ENCODE measurements at regions not wholly inside any gene's neighbourhood (a gene's known extent, or its start where the extent isn't known, plus 50 kb on each side); places are given as distances from the start of the nearest gene placed in this dataset.
"Not testable (repeated sequence)": the region's sequence is repeated elsewhere in the genome, so short reads cannot be mapped to it uniquely, and the experiment has no call there.

DNA sequence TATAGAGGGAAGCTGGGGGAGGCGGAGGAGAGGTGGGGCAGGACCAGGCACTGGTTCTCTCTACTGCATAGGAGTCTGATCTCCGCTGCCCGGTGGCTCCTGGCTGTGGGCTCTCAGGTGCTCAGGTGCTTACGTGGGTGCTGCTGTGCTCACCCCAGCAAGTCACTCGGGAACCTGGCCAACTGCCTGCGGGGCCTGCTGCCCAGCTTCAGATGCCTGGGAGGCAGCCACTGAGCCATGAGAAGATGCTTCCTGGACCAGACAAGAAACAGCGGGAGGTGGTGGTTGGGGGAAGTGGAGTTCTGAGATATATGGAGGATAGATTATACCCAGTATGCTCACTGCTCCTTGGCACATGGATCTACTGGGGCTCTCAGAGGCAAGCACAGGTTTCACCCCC is 1303.4 kb downstream of the TBC1D22A start:
- DNase-seq: no peak

DNA sequence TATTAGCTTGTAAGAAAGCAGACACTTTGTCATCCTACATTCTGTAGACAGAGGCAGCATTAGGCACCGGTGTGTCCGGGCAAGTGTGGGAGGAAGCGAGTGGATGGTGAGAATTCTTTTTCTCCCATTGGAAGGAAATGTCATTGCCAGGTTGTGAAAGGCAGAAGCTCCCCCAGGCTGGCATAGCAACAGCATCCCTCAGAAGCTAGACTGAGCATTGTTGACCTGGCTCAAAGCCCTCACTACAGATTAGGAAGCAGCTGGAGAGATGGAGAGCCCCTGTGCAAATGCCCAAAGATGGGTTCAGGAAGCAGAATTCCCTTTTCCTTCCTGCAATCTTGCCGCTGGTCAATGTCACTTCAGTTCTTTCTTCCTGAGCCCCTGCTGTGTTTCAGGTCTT is 1299.3 kb downstream of the TBC1D22A start:
- DNase-seq: no peak

DNA sequence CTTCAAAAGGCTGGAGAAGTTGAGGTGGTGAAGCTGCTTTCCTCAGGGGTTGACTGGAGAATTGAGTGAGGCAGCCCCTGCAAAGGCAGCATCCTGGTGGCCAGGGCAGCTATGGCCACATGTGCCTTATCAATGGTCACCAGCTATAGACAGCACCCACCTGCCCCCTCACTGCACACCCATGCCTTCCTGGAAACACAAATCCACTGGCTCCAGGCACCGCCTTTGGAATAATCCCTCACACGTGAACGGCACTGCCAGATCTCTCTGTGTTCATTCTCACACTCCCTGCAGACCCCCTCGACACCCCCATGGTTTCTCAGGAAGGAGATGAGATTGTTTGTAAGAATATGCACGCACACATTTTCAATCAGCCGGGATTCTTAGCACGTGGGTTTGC is 1297.8 kb downstream of the TBC1D22A start:
- DNase-seq: no peak

DNA sequence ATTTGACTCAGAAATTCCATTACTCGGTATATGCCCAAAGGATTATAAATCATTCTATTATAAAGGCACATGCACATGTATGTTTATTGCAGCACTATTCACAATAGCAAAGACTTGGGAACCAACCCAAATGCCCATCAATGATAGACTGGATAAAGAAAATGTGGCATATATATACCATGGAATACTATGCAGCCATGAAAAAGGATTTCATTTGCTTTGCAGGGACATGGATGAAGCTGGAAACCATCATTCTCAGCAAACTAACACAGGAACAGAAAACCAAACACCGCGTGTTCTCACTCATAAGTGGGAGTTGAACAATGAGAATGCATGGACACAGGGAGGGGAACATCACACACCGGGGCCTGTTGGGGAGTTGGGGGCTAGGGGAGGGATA is 1297.1 kb downstream of the TBC1D22A start:
- not testable (repeated sequence) for DNase-seq

DNA sequence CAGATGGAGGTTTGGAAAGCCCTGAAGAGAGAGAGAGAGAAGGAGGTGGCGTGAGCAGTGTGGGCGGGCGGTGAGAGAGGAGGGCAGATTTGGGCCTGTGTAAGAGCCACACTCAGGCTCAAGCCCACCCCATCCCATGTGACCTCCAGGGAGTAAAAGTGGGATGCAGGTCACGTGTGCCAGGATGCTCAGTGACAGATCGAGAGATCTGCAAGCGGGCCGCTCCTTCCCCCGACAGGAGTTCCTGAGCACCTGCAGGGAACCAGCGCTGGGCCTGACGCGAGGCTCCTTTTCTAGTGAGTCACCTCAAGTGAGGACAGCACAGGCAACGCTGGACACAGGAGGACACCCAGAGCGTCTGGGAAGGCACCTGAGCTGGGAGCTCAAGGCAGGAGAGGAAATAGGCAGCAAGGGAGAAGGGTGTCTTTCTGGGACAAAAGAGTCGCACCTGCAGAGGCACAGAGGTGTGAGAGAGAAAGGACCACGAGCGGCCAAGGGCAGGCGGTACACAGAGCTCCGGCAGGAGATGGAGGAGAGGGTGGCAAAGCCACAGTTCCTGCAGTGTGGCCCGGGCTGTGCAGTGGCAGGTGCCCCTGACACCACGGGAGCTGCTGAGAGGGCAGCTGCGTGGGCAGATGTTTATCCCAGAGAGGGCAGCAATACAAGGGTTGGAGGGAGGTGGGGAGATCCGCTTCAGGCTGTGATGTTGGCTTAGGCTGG is 1294.8 kb downstream of the TBC1D22A start:
- DNase-seq: no peak

DNA sequence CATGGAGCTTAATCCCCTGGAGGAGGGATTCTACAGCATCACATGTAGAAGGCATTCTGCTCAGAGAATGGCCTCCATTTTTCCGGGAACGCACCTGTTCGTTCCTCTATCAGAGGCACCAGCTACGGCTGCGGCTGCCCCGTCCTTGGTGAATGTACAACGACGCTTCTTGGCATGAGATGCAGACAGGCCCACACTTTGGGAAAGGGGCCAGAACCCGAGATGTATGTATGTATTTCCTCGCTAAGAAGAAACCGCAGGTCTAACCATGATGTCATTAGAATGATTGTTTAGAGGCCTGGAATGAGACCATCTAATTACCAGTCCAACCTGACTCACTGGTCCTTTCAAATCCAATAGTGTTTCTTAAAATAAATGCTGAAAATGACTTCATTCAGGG is 1293.4 kb downstream of the TBC1D22A start:
- DNase-seq: no peak

DNA sequence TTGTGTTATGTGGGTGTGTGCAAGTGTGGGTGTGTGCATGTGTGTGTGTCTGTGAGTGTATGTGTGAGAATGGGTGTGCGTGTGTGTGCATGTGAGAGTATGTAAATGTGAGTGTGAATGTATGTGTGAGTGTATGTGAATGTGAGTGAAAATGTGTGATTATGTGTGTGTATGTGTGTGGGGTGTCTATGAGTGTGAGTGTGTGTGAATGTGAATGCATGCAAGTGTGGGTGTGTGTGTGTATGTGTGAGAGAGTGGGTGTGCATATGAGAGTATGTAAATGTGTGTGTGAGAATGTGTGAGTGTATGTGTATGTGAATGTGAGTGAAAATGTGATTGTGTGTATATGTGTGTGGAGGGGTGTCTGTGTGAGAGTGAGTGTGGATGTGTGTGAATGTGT is 1292.7 kb downstream of the TBC1D22A start:
- DNase-seq: no peak

DNA sequence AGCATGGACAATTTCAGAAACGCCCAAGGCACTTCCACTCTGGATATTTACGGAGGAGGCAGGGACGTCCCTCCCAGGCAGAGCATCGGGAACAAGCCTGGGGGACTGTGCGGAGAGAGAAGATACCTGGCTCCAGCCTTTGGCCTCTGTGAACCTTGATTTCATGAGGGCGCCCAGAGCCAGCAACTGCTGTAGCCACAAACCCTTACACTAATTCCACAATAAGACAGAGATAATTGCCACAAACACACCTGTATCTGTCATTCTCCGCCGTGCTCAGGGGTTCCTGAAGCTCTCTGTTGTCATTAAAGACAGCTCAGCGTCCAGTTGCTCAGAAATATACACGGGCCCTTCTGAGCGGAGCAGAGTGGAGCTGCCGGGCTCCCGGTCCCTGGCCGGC is 1292.1 kb downstream of the TBC1D22A start:
- no peak for DNase-seq

DNA sequence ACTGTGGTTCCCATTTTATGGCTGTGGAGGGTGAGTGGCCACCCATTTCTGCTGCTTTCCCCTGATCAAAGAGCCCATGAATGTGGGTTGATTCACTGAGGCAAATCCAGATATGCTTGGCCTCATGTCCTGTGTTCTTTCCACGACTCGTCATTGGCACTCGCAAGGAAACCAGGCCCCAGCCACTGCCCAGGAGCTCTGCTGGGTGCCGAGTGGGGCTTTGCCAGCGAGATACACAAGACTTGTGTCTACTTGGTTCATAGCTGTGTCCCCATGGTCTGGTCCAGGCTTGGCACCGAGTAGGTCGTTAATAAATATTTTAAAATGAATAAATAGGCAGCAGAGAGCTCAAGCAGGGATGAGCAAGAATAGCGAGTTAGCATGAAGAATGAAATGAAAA is 1291.5 kb downstream of the TBC1D22A start:
- no peak for DNase-seq

DNA sequence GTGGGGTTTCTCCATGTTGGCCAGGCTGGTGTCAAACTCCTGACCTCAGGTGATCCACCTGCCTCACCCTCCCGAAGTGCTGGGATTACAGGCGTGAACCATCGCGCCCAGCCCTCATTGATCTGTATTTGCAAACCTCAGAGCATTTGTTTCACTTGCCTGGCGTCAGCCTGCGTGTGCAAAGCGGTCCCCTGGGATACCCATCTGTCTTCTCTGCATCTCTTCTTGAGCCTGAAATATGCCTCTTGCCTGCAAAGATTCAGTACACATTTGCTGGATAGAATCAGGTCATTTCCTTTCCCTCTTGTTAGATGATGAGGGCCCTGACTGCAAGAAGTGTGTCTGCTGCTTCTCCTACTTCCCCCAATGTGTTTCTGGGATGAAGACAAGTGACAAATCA is 1291.0 kb downstream of the TBC1D22A start:
- no peak for DNase-seq

DNA sequence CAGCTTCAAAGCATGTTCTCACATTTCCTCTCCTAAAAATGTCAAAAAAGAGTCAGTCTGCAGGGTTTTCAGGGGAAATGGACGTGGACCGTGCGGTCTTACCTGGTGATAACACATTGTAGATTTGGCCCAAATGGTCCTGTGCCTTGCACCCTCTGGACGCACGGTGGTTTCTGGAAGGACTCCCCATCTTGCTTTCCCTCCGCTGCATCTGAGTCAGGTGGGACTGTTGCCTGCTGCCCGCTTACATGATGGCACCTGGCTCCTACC is 1290.1 kb downstream of the TBC1D22A start:
- no peak for DNase-seq

DNA sequence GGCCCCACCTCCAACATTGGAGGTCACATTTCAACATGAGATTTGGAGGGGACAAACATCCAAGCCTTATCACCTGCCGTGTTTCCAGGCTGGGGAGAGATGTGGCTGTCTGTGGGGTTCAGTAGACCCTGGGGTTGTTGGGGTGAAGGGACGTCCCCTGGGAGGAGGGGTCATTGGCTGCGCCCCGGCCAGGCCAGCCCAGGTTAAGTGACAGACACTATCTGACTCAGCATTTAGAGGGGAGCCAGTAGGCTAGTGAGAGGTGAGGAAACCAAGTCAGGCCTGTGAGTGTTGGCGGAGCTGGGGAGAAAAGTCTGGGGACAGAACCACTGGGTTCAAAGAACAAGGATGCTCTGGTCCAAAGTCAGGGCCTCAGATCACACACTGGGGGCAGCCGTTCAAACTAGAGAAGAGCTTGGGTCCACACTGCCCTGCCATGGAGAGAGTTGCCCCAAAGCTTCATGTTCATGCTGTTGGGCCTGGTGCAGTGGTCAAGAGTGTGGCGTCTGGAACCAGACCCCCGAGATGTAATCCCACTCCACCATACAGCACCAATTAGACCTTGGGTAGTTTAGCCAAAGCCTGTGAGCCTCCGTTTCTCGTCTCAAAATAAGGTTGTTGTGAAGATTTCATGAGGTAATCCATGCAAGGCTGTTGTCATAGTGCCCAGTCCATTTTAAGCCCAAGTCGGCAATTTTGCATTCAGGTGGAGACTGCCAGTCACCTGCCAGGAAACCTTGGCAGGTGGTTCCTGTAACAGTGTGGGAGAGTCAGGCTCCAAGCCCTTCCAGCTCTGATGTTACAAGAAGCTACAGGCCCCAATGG is 1289.6 kb downstream of the TBC1D22A start:
- DNase-seq: no peak

DNA sequence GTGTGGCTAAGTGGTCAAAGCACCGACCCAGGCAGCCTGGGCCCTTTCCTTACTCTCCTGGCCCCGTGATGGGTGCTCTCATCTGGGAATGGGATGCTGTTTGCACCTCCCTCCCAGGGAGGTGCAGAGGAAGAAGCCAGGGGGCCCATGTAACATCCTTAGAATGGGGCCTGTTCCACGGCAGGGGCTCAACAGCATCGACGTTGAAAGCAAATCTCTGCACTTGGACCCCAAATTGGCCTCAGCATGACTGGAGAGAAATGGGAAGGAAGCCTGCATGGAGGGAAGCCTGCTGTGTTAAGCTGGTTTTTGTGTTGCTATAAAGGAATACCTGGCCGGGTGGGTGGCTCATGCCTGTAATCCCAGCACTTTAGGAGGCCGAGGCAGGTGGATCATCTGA is 1288.4 kb downstream of the TBC1D22A start:
- no peak for DNase-seq

DNA sequence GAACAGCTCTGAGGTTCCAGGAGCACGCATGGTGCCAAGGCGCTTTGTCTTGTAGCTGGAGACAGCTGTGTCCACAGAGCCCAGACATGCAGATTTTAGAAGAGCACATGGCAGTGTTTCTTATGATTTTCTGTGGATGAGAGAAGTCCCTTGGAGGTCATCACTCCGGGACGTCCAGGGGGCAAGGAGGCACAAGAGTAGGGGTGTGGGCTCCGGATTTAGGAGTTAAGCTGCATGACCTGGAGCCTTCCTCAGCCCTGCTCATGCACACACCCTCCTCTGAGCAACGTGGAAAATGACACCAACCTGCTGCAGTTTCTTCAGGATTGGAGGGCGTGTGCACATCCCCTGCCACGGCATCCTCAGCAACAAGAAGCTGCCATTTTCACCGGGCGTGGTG is 1286.7 kb downstream of the TBC1D22A start:
- no peak for DNase-seq

DNA sequence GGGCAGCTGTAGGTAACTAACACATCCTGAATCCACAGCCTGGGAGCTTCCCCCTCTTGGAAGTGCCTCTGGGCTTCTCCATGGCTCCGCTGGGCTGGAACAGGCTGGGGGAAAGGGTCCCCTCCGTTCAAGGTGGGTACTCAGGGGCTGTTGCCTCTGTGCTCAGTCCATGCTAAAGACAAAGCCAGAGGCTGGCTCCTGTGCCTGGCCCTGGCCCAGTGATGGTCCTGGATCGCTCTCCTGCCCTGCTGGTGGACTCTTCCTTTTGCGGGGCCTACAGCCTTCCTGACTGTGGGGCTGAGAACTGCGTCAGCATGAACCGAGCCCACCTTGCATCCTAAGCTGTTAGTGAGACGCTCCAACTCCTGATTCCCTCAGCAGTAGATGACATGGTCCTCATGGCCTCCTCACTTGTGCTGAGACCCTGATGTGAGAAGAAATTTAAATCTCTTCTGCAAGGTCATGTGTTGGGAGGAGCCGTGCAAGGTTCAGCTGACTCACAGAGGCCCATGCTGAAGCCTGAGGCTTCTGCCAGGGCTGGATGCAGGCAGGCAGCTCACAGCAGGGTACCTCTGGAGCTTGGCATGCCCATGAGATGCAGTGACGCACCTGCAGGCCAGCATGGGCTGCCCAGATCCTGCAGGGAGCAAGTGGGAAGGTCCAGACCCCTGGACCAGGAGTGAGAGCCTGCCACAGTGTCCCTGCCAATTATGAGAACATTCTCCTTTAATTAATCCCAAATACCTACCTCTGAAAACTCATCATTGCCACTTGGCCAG is 1285.5 kb downstream of the TBC1D22A start:
- no peak for DNase-seq

DNA sequence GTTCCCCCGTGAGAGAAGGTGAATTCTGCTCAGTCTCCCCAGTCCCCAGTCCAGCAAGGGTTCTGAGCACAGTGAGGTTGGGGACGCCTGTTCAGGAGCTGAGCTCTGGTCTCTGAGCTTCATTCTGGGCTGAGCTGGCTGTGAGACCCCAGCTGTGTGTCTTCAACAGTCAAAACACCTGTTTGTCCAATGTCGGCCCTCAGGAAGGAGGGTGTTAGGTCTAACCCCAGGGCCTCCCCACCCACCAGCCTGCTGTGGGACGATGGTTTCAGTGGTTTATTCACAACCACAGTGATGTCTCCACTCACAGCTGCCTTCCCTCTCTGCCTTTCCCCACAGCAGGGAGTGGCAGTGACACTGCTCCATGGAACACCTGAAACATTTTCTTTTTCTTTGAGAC is 1282.9 kb downstream of the TBC1D22A start:
- no peak for DNase-seq

DNA sequence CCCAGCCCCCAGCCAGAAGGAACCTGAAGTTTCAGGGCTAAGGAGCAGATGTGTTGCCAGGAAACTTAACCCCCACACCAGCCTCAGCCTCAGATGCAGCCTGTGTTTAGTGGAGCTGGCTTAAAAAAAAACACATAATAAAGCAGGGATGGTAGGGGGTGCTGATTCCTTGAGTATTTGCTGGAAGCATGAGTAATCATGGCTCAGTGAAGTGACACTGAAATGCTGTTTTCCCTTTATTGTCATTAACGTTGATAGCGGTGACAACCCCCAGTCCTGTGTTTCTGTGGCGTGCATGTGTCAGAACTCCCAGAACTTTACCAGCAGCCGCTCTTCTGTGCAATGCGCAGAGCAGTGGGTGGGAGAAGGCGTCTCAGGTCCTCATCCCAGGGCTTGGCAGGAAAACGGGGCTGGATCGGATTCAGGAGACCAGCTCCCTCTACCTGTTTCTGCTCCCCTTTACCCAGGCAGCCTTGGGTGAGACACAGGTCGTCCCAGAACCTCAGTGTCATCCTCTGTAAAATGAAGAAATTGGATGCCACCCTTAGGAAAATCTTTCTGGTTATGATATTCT is 1282.1 kb downstream of the TBC1D22A start:
- no peak for DNase-seq

DNA sequence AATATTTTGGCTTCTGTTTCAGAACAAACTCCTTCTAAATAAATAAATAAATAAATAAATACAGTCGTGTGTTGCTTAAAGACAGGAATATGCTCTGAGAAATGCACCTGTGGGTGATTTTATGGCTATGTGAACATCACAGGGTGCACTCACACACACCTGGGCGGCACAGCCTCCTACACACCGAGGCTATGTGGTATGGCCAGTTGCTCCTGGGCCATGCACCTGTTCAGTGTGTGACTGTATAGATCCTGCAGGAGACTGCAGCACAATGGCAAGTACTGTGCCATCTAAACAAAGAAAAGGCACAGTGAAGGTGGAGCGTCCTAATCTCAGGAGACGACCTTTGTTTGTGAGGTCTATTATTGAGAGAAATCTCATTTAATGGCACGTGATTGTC is 1281.1 kb downstream of the TBC1D22A start:
- DNase-seq: no peak

DNA sequence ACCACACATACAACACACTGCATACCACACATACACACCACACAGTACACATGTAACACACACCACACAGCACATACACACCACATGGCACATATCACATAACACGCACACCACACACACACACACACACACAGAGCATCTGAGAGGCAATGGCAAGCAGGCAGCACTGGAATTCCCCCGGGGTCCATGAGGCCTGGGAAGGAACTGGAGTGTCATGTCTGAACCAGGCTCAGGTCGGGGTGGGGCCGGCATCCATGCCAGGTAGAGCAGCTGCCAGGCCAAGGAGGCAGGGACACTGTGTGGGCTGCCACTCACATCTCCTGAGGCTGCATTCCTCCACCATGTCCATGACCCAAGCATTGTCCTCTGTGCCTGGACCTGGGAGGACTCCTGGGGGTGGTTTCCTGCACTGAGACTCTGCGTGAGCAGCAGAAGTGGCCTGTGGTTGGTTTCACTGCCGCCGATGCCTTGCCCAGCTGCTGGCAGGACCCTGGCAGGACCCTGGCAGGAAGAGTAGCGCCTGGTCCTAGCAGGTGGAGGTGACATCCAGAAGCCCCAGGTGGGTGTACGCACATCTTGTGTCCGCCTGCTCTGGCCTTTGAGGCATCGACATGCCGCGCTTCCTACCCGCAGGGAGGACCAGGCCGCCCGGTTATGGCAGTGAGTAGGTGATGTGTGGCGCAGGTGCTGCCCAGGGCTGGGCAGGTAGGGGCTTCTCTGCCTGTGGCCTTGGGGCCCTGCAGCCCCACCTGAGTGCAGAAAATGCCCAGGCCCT is 1280.4 kb downstream of the TBC1D22A start:
- no peak for DNase-seq

DNA sequence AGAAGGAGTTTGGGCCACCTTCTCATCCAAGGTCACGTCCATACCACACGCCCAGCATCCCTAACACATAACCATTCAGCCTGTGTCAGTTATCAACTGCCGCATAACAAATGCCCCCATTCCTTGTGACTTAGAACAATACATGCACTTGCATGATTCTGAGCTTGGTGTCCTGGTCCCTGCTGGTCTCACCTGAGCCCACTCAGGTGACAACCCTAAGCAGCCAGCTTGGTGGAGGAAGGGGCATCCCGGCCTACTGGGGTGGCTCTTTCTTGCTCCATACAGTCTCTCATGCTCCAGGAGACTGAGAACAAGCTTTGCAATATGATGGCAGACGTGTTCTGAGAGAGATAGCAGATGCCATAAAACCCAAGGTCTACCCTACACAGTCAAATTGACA is 1276.9 kb downstream of the TBC1D22A start:
- no peak for DNase-seq

DNA sequence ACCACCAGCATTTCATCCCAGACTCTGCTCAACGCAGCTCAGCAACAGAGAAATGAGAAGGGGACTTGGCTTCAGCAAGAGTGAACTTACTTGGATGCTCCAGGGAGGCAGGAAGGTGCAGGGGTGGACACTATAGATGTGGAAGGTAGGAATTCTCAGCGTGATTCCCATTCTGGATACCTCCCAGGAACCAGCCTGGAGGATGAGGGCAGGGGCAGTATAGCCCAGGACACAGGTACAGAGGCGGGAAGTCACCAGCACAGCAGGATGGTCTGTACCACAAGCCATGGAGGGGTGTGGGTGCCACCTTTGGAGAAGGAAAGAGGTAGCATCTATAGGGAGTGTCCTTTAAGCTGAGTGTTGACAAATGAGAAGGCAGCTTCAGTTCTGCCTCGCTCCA is 1275.2 kb downstream of the TBC1D22A start:
- no peak for DNase-seq

DNA sequence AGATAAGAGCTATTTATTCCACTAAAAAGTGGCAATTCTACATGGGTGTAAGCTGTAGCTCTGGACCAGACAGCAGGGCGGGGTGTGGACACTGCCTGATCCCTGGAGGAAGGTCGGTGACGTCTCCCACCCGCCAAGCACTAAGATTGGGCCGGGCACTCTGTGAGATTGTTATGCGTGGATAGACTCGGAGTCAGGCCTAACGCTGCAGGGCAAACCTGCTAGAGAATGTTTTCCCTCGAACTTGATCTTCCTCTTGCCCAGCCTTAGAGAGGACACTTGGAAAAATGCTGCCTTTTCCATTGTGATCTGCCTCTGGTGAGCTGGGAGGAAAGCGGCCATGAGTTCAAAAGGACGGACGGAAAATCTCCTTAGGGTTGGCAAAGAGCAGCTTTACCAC is 1273.4 kb downstream of the TBC1D22A start:
- no peak for DNase-seq

DNA sequence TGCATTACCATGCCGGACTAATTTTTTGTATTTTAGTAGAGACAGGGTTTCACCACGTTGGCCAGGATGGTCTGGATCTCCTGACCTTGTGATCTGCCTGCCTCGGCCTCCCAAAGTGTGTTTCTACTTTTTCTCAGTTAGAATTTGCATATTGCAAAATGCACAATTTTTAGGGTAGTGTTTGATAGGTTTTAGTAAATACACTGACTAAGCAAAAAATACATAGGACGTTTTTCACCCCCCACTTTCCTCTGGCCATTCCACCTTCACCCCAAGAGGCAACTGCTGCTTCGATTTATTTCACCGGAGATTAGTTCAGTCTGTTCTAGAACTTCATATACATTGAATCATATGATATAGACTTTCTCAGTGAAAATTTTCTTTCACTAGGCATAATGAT is 1269.1 kb downstream of the TBC1D22A start:
- no peak for DNase-seq
